Esophagus muscularis mucosa (tissue), 4 donors: ENCODE measurements at regions not wholly inside any gene's neighbourhood (a gene's known extent, or its start where the extent isn't known, plus 50 kb on each side); places are given as distances from the start of the nearest gene placed in this dataset.
A peak's percentile ranks its signal among the peaks of the same experiment; 100 is the strongest.

Experiments used
- DNase-seq: peaks from one replicate; pipeline ENCODE4 v3.0.0-alpha.2; 2017; ENCODE audit errors: extremely low spot score
- H3K27ac ChIP-seq, 4 donors: fragments of 200-600 bp; sonication (generic); replicated peaks in 1 of 4; 1 replicate in 3 of 4; 2 replicates in 1 of 4; pipeline ENCODE4 v1.5.1; 2016 to 2019; ENCODE audit warnings: mild to moderate bottlenecking in 1 of 4
- H3K27me3 ChIP-seq, 4 donors: fragments of 200-600 bp; sonication (generic); one replicate each; pipeline versions ENCODE4 v1.5.1 to v1.6.0; 2016 to 2019
- H3K36me3 ChIP-seq, 4 donors: fragments of 200-600 bp; sonication (generic); one replicate each; pipeline ENCODE4 v1.5.1; 2016 to 2019
- H3K4me1 ChIP-seq, 4 donors: fragments of 200-600 bp; sonication (generic); one replicate each; pipeline ENCODE4 v1.5.1; 2016 to 2019
- H3K4me3 ChIP-seq, 4 donors: fragments of 200-600 bp; sonication (generic); 1 replicate in 2 of 4; 2 replicates in 2 of 4; pipeline ENCODE4 v1.5.1; 2016 to 2019; ENCODE audit warnings: mild to moderate bottlenecking in 4 of 4, moderate library complexity in 1 of 4
- H3K9me3 ChIP-seq, 4 donors: fragments of 200-600 bp; sonication (generic); 1 replicate in 3 of 4; 2 replicates in 1 of 4; pipeline ENCODE4 v1.5.1; 2016 to 2019
- EP300 ChIP-seq: sonication (generic); formaldehyde crosslinking; IDR thresholded peaks from one replicate; pipeline ENCODE4 v1.6.1; 2017; ENCODE audit warnings: antibody characterized with exemption
- POLR2A ChIP-seq: fragments of 450-650 bp; IDR thresholded peaks from one replicate; pipeline ENCODE4 v1.6.1; 2017; ENCODE audit warnings: antibody characterized with exemption, moderate library complexity, mild to moderate bottlenecking, low read depth
- POLR2AphosphoS5 ChIP-seq, 2 donors: sonication (generic); formaldehyde crosslinking; IDR thresholded peaks; one replicate each; pipeline ENCODE4 v1.6.1; 2017; ENCODE audit warnings: antibody characterized with exemption in 2 of 2
- WGBS: methylation state at CpG from one replicate; pipeline ENCODE4 v1.1.5; 2018; 5-methylcytosine and 5-hydroxymethylcytosine counted together
- intact Hi-C: fragments of 100-400 bp; cut with DNase I; formaldehyde crosslinking; loops from one replicate; pipeline ENCODE4 v1.15.1; 2023
- TF ChIP-seq, protein P1 (sequence below), 3 experiments: fragments of 200-600 bp in 2 of 3; fragments of 450-650 bp in 1 of 3; sonication (generic) in 2 of 3; IDR thresholded peaks; one replicate each; pipeline ENCODE4 v1.5.1; 2017 to 2019; ENCODE audit warnings: antibody characterized with exemption in 3 of 3, mild to moderate bottlenecking in 2 of 3, moderate library complexity in 1 of 3

DNA sequence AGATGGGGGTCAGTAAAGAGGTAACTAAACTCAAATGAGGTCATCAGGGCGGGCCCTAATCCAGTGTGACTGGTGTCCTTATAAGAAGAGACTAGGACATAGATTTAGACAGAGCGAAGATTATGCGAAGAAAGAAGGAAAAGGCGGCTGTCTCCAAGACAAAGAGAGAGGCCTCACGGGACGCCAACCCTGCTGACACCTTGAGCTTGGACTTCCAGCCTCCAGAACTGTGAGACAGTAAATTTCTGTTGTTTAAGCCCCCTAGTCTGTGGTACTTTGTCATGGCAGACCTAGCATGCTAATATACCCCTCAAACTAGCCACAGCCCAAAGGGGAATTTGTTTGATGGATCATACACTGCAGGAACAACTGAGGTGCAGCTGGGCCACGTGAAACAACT is 183.0 kb downstream of the ABHD5 start:
- Histone ChIP-seq H3K9me3 (no peaks in the 10 kb centered on the region), H3K4me3 (no peak overlapping the region), H3K27ac (no peak overlapping the region), H3K27me3 (peaks cover 0 to 8% (median 0%) of the 10 kb centered on the region in 4 donors), H3K36me3 (no peaks in the 10 kb centered on the region), H3K4me1 (peaks cover 0 to 11% (median 8%) of the 10 kb centered on the region in 4 donors)
- DNase-seq = no peak
- TF ChIP-seq EP300 = no peak
- no peak for TF ChIP-seq POLR2A
- no peak for TF ChIP-seq POLR2AphosphoS5 (IDR thresholded peaks at IDR 0.05)
- TF ChIP-seq, protein P1, sequence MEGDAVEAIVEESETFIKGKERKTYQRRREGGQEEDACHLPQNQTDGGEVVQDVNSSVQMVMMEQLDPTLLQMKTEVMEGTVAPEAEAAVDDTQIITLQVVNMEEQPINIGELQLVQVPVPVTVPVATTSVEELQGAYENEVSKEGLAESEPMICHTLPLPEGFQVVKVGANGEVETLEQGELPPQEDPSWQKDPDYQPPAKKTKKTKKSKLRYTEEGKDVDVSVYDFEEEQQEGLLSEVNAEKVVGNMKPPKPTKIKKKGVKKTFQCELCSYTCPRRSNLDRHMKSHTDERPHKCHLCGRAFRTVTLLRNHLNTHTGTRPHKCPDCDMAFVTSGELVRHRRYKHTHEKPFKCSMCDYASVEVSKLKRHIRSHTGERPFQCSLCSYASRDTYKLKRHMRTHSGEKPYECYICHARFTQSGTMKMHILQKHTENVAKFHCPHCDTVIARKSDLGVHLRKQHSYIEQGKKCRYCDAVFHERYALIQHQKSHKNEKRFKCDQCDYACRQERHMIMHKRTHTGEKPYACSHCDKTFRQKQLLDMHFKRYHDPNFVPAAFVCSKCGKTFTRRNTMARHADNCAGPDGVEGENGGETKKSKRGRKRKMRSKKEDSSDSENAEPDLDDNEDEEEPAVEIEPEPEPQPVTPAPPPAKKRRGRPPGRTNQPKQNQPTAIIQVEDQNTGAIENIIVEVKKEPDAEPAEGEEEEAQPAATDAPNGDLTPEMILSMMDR (IDR thresholded peaks at IDR 0.05) = no peak
- intact Hi-C loops = no loop called here
- WGBS = 90% methylated on average over 7 of the region's 7 CpGs

DNA sequence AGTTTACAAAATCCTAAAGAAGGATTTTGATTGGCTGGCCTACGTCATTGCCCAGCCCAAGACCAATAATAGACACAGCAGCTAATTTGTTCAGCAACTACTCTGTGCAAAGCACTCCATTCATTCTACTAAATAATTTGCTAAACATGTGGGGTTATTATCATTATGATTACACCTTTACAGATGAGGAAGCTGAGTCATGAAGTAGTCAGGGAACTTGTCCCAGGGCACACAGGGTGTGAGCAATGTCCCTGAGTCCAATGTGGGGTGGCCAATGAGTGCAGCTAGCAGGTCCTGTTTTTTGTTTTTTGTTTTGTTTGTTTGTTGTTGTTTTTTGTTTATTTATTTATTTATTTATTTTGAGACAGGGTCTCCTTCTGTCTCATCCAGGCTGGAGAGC is 183.6 kb downstream of the ABHD5 start:
- no peaks in the 10 kb centered on the region for H3K36me3 ChIP-seq
- intact Hi-C loops = no loop called here

DNA sequence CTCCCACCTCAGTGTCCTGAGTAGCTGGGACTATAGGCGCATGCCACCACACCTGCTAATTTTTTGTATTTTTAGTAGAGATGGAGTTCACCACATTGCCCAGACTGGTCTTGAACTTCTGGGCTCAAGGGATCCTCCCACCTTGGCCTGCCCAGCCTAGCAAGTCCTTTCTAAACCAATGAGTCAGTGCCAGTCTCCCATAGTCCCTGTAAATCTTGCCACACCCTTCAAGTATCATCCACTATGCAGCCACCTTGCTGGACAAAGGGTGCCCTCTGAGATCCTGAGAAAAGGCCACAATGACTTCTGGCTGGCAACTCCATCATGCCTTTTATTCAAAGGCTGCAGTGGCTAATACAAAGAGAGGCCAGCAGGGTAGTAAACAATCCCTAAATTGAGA is 184.0 kb downstream of the ABHD5 start:
- Histone ChIP-seq H3K27me3 (peaks cover 0 to 8% (median 0%) of the 10 kb centered on the region in 4 donors), H3K4me3 (no peak overlapping the region), H3K36me3 (no peaks in the 10 kb centered on the region), H3K4me1 (peaks cover 0 to 11% (median 7%) of the 10 kb centered on the region in 4 donors), H3K27ac (no peak overlapping the region), H3K9me3 (no peaks in the 10 kb centered on the region)
- intact Hi-C loops = no loop called here
- 92% methylated on average over 1 of the region's 1 CpG for WGBS
- TF ChIP-seq POLR2A (no peak), POLR2AphosphoS5 (IDR thresholded peaks at IDR 0.05) (no peak)
- TF ChIP-seq, protein P1 (IDR thresholded peaks at IDR 0.05) = no peak
- DNase-seq = no peak

More for the DNA sequence above, 183.6 kb downstream of the ABHD5 start:
- Histone ChIP-seq H3K27me3 (peaks cover 0 to 8% (median 0%) of the 10 kb centered on the region in 4 donors), H3K27ac (no peak overlapping the region), H3K4me3 (no peak overlapping the region), H3K4me1 (peaks cover 0 to 11% (median 8%) of the 10 kb centered on the region in 4 donors), H3K9me3 (no peaks in the 10 kb centered on the region)
- 75% methylated on average over 1 of the region's 1 CpG for WGBS
- no peak for DNase-seq
- TF ChIP-seq, protein P1 (IDR thresholded peaks at IDR 0.05) = no peak
- TF ChIP-seq EP300 = no peak
- TF ChIP-seq POLR2AphosphoS5 (IDR thresholded peaks at IDR 0.05) = no peak
- no peak for TF ChIP-seq POLR2A

DNA sequence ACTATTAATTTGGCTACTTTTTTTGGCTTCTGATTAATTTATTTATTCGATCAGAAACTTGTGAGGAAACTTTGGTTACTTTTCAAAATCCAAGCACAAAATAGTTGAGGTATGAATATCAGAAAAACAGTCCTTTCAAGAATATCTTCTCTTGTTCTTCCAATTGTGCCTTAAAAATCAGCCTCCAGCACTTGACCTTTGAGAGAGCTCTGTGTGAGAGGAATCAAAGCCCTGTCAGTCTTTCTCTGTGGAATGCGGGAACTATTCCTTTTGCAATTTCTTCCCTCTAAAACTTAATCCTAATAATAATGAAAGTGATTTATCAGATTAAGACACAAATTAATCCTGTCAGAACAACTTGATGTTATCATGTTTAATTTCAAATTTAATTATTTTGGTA is 185.9 kb downstream of the ABHD5 start:
- Histone ChIP-seq H3K36me3 (no peaks in the 10 kb centered on the region), H3K27ac (no peak overlapping the region), H3K4me3 (no peak overlapping the region), H3K9me3 (no peaks in the 10 kb centered on the region), H3K4me1 (no peaks in the 10 kb centered on the region), H3K27me3 (peaks cover 0 to 8% (median 0%) of the 10 kb centered on the region in 4 donors)
- DNase-seq = no peak
- WGBS = 94% methylated on average over 2 of the region's 2 CpGs
- TF ChIP-seq, protein P1 (IDR thresholded peaks at IDR 0.05) = no peak
- TF ChIP-seq POLR2AphosphoS5 (IDR thresholded peaks at IDR 0.05) (no peak), POLR2A (no peak)
- intact Hi-C loops = no loop called here

DNA sequence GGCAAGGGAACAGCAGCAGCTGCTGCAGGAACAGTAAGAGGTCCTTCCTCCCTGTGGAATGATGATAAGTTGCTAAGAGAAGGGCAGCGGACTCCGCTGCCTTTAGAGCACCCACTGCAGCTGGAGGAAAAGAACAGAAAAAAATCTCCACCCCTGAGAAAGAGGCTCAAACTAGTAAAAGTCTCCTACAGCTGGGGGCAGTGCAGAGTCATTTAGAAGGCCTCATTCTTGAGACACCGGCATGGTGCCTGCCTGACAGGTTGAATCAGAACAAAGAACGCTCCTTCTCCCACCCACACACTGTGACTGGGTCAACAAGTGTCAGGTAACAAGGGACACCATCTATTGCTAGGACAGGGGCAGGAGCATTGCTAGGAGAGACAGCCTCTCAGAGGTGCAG is 188.4 kb downstream of the ABHD5 start:
- 31% methylated on average over 4 of the region's 4 CpGs for WGBS
- peaks cover 6 to 11% (median 8%) of the 10 kb centered on the region in 4 donors for H3K4me1 ChIP-seq
- intact Hi-C loops = no loop called here
- H3K36me3 ChIP-seq = no peaks in the 10 kb centered on the region
- peaks cover 0 to under 1% (median 0%) of the 10 kb centered on the region in 4 donors for H3K27me3 ChIP-seq
- no peak for DNase-seq
- TF ChIP-seq POLR2A = no peak
- TF ChIP-seq, protein P1 (IDR thresholded peaks at IDR 0.05) = peak in 1 of 3 experiments; percentile 11
- no peak overlapping the region for H3K4me3 ChIP-seq
- no peaks in the 10 kb centered on the region for H3K9me3 ChIP-seq
- no peak overlapping the region for H3K27ac ChIP-seq
